NOMO-1 (cell line): ENCODE measurements at regions not wholly inside any gene's neighbourhood (a gene's known extent, or its start where the extent isn't known, plus 50 kb on each side); places are given as distances from the start of the nearest gene placed in this dataset.

Experiments
- DNase-seq, 2 experiments: peaks; one replicate each; lab custom pipeline; 2025; ENCODE audit not compliant: unreplicated experiment in 2 of 2; lab: John Stamatoyannopoulos, UW

DNA sequence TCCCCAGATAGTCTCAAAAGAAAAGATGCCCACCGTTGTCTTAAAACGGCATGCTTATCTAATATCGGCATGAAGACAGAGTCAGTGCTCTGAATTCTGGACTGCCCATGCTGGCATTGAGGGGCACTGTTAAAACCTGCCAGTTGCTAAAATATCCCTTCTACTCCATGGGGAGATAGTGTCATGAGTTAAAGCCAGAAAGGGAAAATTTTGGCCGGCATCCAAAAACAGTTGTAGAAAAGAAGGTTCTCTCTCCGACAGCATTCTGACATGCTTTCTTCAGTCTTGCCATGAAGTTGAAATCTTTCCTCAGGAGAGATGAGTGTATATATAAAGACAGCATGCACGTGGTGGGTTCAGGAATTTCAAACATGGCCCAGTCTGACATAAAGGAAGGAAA lies 401.3 kb upstream of the PIK3C3 start:
- no peak for DNase-seq

DNA sequence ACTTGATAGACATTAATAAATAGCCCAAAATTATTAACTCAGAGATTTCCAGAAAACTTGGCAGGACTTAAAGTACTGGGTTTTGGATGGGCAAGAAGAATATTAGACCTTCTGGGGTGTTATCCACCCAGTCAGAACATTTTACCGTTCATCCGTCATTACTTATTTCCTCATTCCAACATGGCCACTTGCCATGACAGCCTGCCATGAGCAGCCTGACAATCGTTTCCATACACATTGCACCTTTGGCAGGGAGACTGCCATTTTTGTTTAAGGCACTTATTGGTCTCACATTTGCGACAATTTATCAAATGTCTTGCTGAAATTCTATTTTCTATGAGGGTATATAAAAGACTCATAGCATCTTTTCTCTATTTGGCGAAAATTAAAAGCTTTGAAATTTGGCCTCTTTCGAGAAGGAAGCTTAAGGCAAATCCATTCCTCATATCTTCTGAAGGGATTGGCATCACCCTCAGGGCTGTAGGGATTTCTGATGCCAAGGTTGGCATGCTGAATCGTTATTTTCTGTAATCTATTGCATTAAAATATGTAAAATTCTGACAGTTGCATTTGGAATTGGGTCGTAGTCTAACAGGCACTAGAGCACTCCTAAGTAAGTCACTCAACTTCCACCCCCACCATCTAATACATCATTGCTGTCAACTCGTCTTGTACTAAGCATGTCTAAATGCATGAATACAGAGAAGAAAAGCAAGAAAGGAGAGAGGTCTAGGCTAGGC lies 406.3 kb upstream of the PIK3C3 start:
- DNase-seq: no peak

DNA sequence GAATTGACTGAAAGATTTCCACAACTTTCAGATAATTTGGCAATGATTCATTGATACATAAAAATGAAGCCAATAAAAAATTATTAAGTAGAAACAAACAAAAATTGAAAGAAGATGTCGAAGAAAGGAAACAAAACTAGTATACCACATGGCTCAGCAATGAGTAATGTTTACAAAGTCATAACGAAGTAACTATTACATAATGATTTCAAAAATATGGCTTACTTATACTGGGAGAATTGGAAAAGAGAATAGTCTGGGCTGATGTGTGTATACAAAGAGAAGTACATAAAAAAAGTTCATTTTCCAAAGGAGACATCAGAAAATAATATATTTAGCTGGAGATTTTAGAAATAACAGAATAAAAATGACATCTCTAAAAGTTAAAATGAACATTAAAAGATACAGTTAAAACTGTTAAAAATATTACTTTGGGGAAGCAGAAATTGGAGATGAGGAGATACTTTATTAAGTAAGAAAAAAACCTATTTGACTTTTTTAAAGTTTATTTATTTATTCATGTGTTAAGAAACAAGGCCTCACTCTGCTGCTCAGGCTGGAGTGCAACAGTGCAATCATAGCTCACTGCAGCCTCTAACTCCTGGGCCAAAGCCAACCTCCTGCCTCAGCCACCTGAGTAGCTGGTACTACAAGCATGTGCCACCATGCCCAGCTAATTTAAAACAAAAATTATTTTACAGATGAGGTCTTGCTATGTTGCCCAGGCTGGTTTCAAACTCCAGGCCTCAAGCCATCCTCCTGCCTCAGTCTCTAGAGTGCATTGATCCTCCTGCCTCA lies 409.7 kb upstream of the PIK3C3 start:
- DNase-seq: no peak

DNA sequence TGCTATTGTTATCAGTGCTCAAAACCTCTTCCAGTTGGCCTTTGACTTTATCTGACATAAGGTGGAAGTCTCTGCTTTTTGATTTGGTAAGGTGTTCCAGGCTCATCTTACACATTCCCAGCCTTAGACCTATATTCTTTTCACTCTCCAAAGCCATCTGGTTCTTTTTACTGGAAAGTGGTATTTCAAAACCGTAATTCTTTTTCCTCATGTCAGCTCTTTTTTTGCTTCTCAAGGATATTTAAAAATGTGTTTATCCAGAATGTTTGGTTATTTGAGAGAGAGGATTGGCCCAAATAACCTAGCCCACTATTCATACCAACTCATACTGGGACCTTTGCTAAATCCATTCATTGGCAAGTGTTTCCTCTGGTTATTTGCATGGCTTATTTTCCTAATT lies 411.2 kb upstream of the PIK3C3 start:
- no peak for DNase-seq

GRCh38 chr18:41540237-41540871 lies 414.7 kb upstream of the PIK3C3 start:
- DNase-seq: no peak

- DNase-seq: no peak
These were observed 416.3 kb upstream of the PIK3C3 start for GRCh38 chr18:41538751-41539150.

DNA sequence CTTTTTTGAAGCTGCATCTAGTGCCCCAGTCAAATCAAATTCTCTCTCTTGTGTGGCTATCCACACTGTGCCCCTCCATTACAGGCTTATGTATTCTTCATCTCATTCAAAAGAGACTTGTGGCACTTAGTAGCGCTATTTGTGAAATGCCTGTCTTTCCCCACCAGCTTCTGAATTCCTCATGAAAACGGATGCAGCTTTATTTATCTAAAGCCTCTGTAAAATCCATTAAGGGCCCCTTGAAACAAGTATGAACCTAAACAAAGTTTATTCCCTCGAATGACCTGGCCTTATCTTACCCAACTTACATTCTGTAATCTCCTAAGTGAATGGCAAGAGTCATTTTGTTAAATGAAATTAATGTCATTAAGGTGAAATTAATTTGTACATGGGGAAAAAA lies 417.4 kb upstream of the PIK3C3 start:
- DNase-seq: no peak

- DNase-seq: no peak
These were observed 422.5 kb upstream of the PIK3C3 start for GRCh38 chr18:41532344-41533086.

- no peak for DNase-seq
These were observed 424.1 kb upstream of the PIK3C3 start for GRCh38 chr18:41530970-41531369.

DNA sequence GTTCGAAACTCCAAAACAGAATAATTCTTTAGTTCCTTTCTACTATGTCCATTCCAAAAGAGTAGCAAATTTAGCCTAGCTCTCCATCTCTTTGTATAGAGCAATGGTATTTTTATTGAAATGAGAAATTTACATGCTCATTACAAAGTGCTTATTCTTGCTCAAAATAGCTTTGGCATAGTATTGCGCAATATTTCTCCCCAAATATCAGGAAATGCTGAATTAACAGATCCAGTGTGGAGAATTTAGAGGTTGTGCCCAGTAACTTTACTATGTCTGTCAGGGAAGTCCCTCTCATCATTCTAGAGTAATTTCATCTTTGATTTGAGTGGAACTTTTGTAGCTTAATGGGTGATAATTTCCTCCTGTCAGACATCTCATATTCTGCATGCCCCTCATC lies 425.9 kb upstream of the PIK3C3 start:
- DNase-seq: no peak

DNA sequence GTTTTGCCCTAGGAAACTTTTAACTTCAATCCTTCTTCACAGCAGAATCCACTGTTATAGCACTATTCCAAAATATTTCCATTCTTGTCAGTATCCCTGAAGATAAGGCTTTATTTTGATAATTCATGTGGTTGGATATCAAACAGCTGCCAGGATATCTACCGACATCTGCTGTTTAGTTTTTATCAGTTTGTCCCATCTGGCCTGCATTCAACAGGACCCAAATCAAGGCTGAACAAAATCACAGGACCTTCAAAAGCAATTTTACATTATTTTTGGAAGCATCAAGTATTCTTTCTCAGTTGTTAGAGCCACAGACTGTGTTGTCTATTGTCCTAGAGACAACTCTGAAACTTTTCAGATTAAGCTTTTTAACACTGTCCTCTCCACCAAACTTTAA lies 429.0 kb upstream of the PIK3C3 start:
- no peak for DNase-seq

DNA sequence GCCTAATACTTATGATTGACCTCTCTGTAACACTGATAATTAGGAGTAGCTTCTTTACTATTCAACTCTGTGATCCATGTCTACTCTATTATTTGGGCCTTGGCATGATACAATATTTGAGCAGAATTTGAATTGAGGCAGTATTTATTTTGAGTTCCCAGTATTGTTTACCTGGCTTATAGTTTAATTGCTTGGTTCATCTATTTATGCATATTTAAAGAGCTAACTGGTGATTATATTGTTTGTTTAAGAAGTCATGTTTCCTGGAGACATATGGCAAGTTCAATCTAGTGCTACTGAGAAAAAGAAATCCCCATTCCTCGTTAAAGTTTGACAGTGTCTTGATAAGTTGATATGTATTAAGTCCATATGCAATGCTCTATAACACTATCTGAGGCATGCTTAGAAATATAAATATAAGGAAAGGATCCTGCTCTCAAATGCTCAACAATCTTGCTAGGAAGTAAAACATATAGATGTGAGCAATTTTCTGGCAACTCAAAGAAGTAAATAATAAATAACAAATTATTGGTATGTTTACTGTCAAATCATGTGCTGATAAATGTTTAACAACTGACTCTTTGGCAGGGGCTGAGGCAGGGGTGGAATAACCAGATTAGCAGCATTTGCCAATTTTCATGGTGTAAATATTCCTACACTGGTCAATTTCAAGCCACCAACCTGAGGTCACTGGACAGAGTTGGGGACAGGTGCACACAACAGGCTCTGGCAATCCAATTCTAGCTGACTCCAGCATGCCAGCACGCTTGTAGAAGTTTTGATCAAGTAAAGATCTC lies 430.2 kb upstream of the PIK3C3 start:
- no peak for DNase-seq

- no peak for DNase-seq
These were observed 437.9 kb upstream of the PIK3C3 start for GRCh38 chr18:41517142-41517541.

- no peak for DNase-seq
These were observed 441.6 kb upstream of the PIK3C3 start for GRCh38 chr18:41513438-41513837.

- no peak for DNase-seq
These were observed 450.7 kb upstream of the PIK3C3 start for GRCh38 chr18:41504316-41504715.

GRCh38 chr18:41501848-41502247 lies 453.2 kb upstream of the PIK3C3 start:
- no peak for DNase-seq

GRCh38 chr18:41499345-41499744 lies 455.7 kb upstream of the PIK3C3 start:
- DNase-seq: no peak

DNA sequence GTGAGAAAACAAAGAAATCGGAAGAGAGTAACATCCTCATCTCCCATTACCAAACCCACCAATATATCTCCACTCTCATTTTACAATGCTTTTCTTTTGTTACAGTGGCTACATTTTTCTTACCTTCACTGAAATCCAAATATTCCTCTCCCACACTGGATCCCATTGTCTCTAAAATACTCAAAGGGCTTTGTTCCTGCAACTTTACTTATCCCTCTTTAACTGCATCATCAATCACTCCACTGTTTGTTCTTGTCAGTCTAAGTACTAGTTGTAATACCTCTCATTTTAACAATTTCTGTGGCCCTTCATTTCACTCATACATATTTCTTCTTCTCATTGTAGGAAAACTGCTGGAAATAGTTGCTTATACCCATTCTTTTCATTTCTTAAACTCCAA lies 464.2 kb upstream of the PIK3C3 start:
- DNase-seq: no peak

DNA sequence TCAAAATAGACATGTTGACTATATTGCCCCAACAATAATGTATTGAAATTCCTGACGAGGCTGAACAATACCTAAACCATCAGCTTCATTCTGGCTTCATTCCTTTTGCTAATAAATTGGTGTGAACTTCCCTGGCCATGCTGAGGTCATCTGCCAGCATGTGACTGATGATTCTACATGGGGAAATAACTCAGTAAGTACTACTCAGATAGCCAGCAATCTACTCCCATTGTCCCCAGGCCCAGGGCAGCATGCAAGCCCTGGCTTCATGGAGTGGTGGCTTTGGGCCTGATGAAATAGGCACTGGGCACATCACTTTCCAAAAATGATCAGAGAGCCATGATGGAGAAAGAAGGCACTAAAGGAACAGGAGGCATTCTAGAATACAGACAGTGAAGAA lies 468.5 kb upstream of the PIK3C3 start:
- DNase-seq: no peak

GRCh38 chr18:41484069-41484468 lies 471.0 kb upstream of the PIK3C3 start:
- DNase-seq: no peak
